NT2/D1 (cell line): ENCODE measurements at regions not wholly inside any gene's neighbourhood (a gene's known extent, or its start where the extent isn't known, plus 50 kb on each side); places are given as distances from the start of the nearest gene placed in this dataset.
"Not testable (repeated sequence)": the region's sequence is repeated elsewhere in the genome, so short reads cannot be mapped to it uniquely, and the experiment has no call there.

ENCODE experiments used
- DNase-seq: peaks from one replicate; pipeline ENCODE4 v3.0.0-alpha.2; 2011; ENCODE audit warnings: low read depth, low spot score
- H3K27me3 ChIP-seq: 2 replicates; pipeline ENCODE4 v1.6.0; 2011; ENCODE audit warnings: mild to moderate bottlenecking; ENCODE audit not compliant: insufficient read length, insufficient read depth
- H3K36me3 ChIP-seq: 2 replicates; pipeline ENCODE4 v1.6.1; 2011; ENCODE audit warnings: mild to moderate bottlenecking, low read length, mixed read lengths; ENCODE audit not compliant: insufficient read depth, insufficient read length
- H3K4me1 ChIP-seq: 2 replicates; pipeline ENCODE4 v1.5.1; 2011; ENCODE audit not compliant: insufficient read depth, insufficient read length
- H3K4me3 ChIP-seq: 2 replicates; pipeline ENCODE4 v1.5.1; 2011; ENCODE audit warnings: low read depth; ENCODE audit not compliant: insufficient read length
- H3K9ac ChIP-seq: 2 replicates; pipeline ENCODE4 v1.6.0; 2011; ENCODE audit warnings: low read depth; ENCODE audit not compliant: insufficient read length
- H3K9me3 ChIP-seq: 2 replicates; pipeline ENCODE4 v1.5.1; 2011; ENCODE audit warnings: mild to moderate bottlenecking, low read length; ENCODE audit not compliant: insufficient read depth
- SUZ12 ChIP-seq: IDR thresholded peaks from 2 replicates; pipeline ENCODE4 v1.6.1; 2011; ENCODE audit not compliant: insufficient read length, insufficient read depth; ENCODE audit errors: extremely low read depth
- YY1 ChIP-seq: IDR thresholded peaks from 2 replicates; pipeline ENCODE4 v1.6.1; 2011; ENCODE audit not compliant: insufficient read length, insufficient read depth
- ZNF274 ChIP-seq: IDR thresholded peaks from 2 replicates; pipeline ENCODE4 v1.6.1; 2011; ENCODE audit warnings: mild to moderate bottlenecking, low read depth, low read length

- H3K4me3 ChIP-seq = no peak overlapping the region
- H3K9me3 ChIP-seq = peaks cover 20% of the 10 kb centered on the region
Observed at GRCh38 chr5:174503461-174504265, 220.7 kb upstream of the MSX2 start.

GRCh38 chr5:174504266-174504726 lies 220.1 kb upstream of the MSX2 start:
- peaks cover 14% of the 10 kb centered on the region for H3K9me3 ChIP-seq
- no peak overlapping the region for H3K4me3 ChIP-seq
- no peaks in the 10 kb centered on the region for H3K27me3 ChIP-seq
- no peak for TF ChIP-seq YY1
- no peak for TF ChIP-seq ZNF274
- TF ChIP-seq SUZ12 = no peak
- no peak for DNase-seq
- H3K36me3 ChIP-seq = no peaks in the 10 kb centered on the region
- no peaks in the 10 kb centered on the region for H3K4me1 ChIP-seq
- H3K9ac ChIP-seq = no peak overlapping the region

More at GRCh38 chr5:174503461-174504265, 220.7 kb upstream of the MSX2 start:
- H3K36me3 ChIP-seq = no peaks in the 10 kb centered on the region
- DNase-seq = no peak
- no peak overlapping the region for H3K9ac ChIP-seq
- H3K27me3 ChIP-seq = no peaks in the 10 kb centered on the region
- H3K4me1 ChIP-seq = no peaks in the 10 kb centered on the region
- TF ChIP-seq SUZ12 (no peak), YY1 (no peak), ZNF274 (no peak)

GRCh38 chr5:174505621-174506020 lies 218.8 kb upstream of the MSX2 start:
- H3K36me3 ChIP-seq = no peaks in the 10 kb centered on the region
- H3K27me3 ChIP-seq = no peaks in the 10 kb centered on the region
- H3K4me3 ChIP-seq = no peak overlapping the region
- no peaks in the 10 kb centered on the region for H3K4me1 ChIP-seq
- no peak overlapping the region for H3K9ac ChIP-seq
- peaks cover 2% of the 10 kb centered on the region; the same call in 1 of the 2 replicates for H3K9me3 ChIP-seq
- no peak for DNase-seq
- TF ChIP-seq SUZ12 = no peak
- no peak for TF ChIP-seq ZNF274

- DNase-seq, H3K9me3 ChIP-seq, H3K27me3 ChIP-seq, H3K4me1 ChIP-seq, H3K9ac ChIP-seq, H3K36me3 ChIP-seq, H3K4me3 ChIP-seq: not testable (repeated sequence)
Observed at GRCh38 chr5:174510782-174511453, 213.5 kb upstream of the MSX2 start.

GRCh38 chr5:174511714-174512253 lies 212.6 kb upstream of the MSX2 start:
- H3K4me3 ChIP-seq = no peak overlapping the region
- H3K9me3 ChIP-seq = no peaks in the 10 kb centered on the region
- H3K4me1 ChIP-seq = no peaks in the 10 kb centered on the region
- TF ChIP-seq YY1 = no peak
- TF ChIP-seq ZNF274 = no peak
- no peak for TF ChIP-seq SUZ12
- no peak for DNase-seq
- no peaks in the 10 kb centered on the region for H3K27me3 ChIP-seq
- no peaks in the 10 kb centered on the region for H3K36me3 ChIP-seq
- H3K9ac ChIP-seq = no peak overlapping the region

GRCh38 chr5:174514325-174514724 lies 210.1 kb upstream of the MSX2 start:
- Histone ChIP-seq H3K36me3 (no peaks in the 10 kb centered on the region), H3K9me3 (no peaks in the 10 kb centered on the region), H3K9ac (no peak overlapping the region), H3K4me1 (peaks cover 4% of the 10 kb centered on the region), H3K27me3 (no peaks in the 10 kb centered on the region), H3K4me3 (no peak overlapping the region)
- TF ChIP-seq YY1 (no peak), ZNF274 (no peak), SUZ12 (no peak)
- no peak for DNase-seq

GRCh38 chr5:174514983-174515394 lies 209.4 kb upstream of the MSX2 start:
- Histone ChIP-seq H3K36me3 (no peaks in the 10 kb centered on the region), H3K4me3 (no peak overlapping the region), H3K4me1 (peaks cover 4% of the 10 kb centered on the region), H3K27me3 (no peaks in the 10 kb centered on the region), H3K9ac (no peak overlapping the region), H3K9me3 (no peaks in the 10 kb centered on the region)
- TF ChIP-seq YY1 = no peak
- no peak for DNase-seq
